ENCODE measurements at regions not wholly inside any gene's neighbourhood (a gene's known extent, or its start where the extent isn't known, plus 50 kb on each side); places are given as distances from the start of the nearest gene placed in this dataset.

GRCh38 chr3:82198009-82198408 is 436.6 kb upstream of the GBE1 start:
- DNase-seq (ENCODE audit: low read depth): no peak
- no peak overlapping the region for H3K4me3 ChIP-seq (ENCODE audit: low read depth, low read length)
- no peak for TF ChIP-seq CTCF (IDR thresholded peaks at IDR 0.05; ENCODE audit: control insufficient read depth, extremely low read depth, insufficient read depth)

GRCh38 chr3:82196645-82197044 is 435.2 kb upstream of the GBE1 start:
- no peak for TF ChIP-seq CTCF (IDR thresholded peaks at IDR 0.05; ENCODE audit: control insufficient read depth, extremely low read depth, insufficient read depth)
- H3K4me3 ChIP-seq (ENCODE audit: low read depth, low read length): no peak overlapping the region
- no peak for DNase-seq (ENCODE audit: low read depth)

- H3K4me3 ChIP-seq (ENCODE audit: low read depth, low read length): no peak overlapping the region
Measured at GRCh38 chr3:82194870-82195269, 433.4 kb upstream of the GBE1 start.

GRCh38 chr3:82186017-82186416 is 424.6 kb upstream of the GBE1 start:
- no peak for DNase-seq (ENCODE audit: low read depth)
- TF ChIP-seq CTCF (IDR thresholded peaks at IDR 0.05; ENCODE audit: control insufficient read depth, extremely low read depth, insufficient read depth): no peak
- no peak overlapping the region for H3K4me3 ChIP-seq (ENCODE audit: low read depth, low read length)

More at GRCh38 chr3:82194870-82195269, 433.4 kb upstream of the GBE1 start:
- no peak for TF ChIP-seq CTCF (IDR thresholded peaks at IDR 0.05; ENCODE audit: control insufficient read depth, extremely low read depth, insufficient read depth)
- DNase-seq (ENCODE audit: low read depth): no peak

- no peak for DNase-seq (ENCODE audit: low read depth)
- no peak for TF ChIP-seq CTCF (IDR thresholded peaks at IDR 0.05; ENCODE audit: control insufficient read depth, extremely low read depth, insufficient read depth)
- no peak overlapping the region for H3K4me3 ChIP-seq (ENCODE audit: low read depth, low read length)
Measured at GRCh38 chr3:82179291-82179690, 417.8 kb upstream of the GBE1 start.

GRCh38 chr3:82178291-82178690 is 416.8 kb upstream of the GBE1 start:
- DNase-seq (ENCODE audit: low read depth): no peak
- TF ChIP-seq CTCF (IDR thresholded peaks at IDR 0.05; ENCODE audit: control insufficient read depth, extremely low read depth, insufficient read depth): no peak
- H3K4me3 ChIP-seq (ENCODE audit: low read depth, low read length): no peak overlapping the region

- DNase-seq (ENCODE audit: low read depth): no peak
- no peak for TF ChIP-seq CTCF (IDR thresholded peaks at IDR 0.05; ENCODE audit: control insufficient read depth, extremely low read depth, insufficient read depth)
- no peak overlapping the region for H3K4me3 ChIP-seq (ENCODE audit: low read depth, low read length)
Measured at GRCh38 chr3:82177774-82178173, 416.3 kb upstream of the GBE1 start.
